Karpas-422 (cell line): ENCODE measurements at regions not wholly inside any gene's neighbourhood (a gene's known extent, or its start where the extent isn't known, plus 50 kb on each side); places are given as distances from the start of the nearest gene placed in this dataset.
A peak's percentile ranks its signal among the peaks of the same experiment; 100 is the strongest.

Experiments
- DNase-seq: peaks from one replicate; pipeline ENCODE4 v3.0.0-alpha.2; 2015
- H2AFZ ChIP-seq: fragments of 200-600 bp; sonication (generic); 2 replicates; pipeline ENCODE4 v1.6.1; 2014; ENCODE audit warnings: antibody characterized with exemption, low read length, mixed read lengths
- H3K27ac ChIP-seq: fragments of 200-600 bp; sonication (generic); 2 replicates; pipeline ENCODE4 v1.5.1; 2014; ENCODE audit warnings: mild to moderate bottlenecking, low read length, moderate library complexity
- H3K27me3 ChIP-seq: fragments of 200-600 bp; sonication (generic); 2 replicates; pipeline ENCODE4 v1.6.1; 2014; ENCODE audit warnings: low read length, mixed read lengths
- H3K36me3 ChIP-seq: fragments of 200-600 bp; sonication (generic); 2 replicates; pipeline ENCODE4 v1.6.1; 2014; ENCODE audit warnings: low read length, mixed read lengths; ENCODE audit not compliant: insufficient read depth
- H3K4me1 ChIP-seq: fragments of 200-600 bp; sonication (generic); 2 replicates; pipeline ENCODE4 v1.6.1; 2014; ENCODE audit warnings: mild to moderate bottlenecking, low read length, mixed read lengths
- H3K4me2 ChIP-seq: fragments of 200-600 bp; sonication (generic); 2 replicates; pipeline ENCODE4 v1.6.1; 2014; ENCODE audit warnings: low read length, low read depth, mild to moderate bottlenecking; ENCODE audit not compliant: poor library complexity, severe bottlenecking
- H3K4me3 ChIP-seq: fragments of 200-600 bp; sonication (generic); 2 replicates; pipeline ENCODE4 v1.5.1; 2014; ENCODE audit warnings: mild to moderate bottlenecking, antibody characterized with exemption, low read length, mixed read lengths
- H3K79me2 ChIP-seq: fragments of 200-600 bp; sonication (generic); 2 replicates; pipeline ENCODE4 v1.6.1; 2014; ENCODE audit warnings: mild to moderate bottlenecking, low read length, mixed read lengths
- H3K9ac ChIP-seq: fragments of 200-600 bp; sonication (generic); 2 replicates; pipeline ENCODE4 v1.6.0; 2014; ENCODE audit warnings: low read length
- H3K9me2 ChIP-seq: fragments of 200-600 bp; sonication (generic), shearing (Covaris generic); replicated peaks from 2 replicates; pipeline ENCODE4 v1.6.0; 2014; ENCODE audit warnings: mild to moderate bottlenecking, low read length, moderate library complexity; ENCODE audit not compliant: insufficient read depth
- H3K9me3 ChIP-seq: fragments of 300-700, 200-600 bp; sonication (generic); 2 replicates; pipeline ENCODE4 v1.6.1; 2014; ENCODE audit warnings: low read length, mixed read lengths
- H4K20me1 ChIP-seq: fragments of 200-600 bp; sonication (generic); 2 replicates; pipeline ENCODE4 v1.6.1; 2014; ENCODE audit warnings: mild to moderate bottlenecking, antibody characterized with exemption, low read length, low read depth; ENCODE audit not compliant: insufficient read depth

GRCh38 chr3:154013736-154014135 is 107.5 kb upstream of the ARHGEF26 start:
- Histone ChIP-seq H3K4me1 (no peaks in the 10 kb centered on the region), H3K4me2 (no peak overlapping the region)

GRCh38 chr3:154015307-154015706 is 105.9 kb upstream of the ARHGEF26 start:
- no peaks in the 10 kb centered on the region for H3K36me3 ChIP-seq
- no peak overlapping the region for H3K9ac ChIP-seq
- H3K9me3 ChIP-seq = no peaks in the 10 kb centered on the region
- H3K4me2 ChIP-seq = no peak overlapping the region
- no peaks in the 10 kb centered on the region for H3K79me2 ChIP-seq
- no peak for DNase-seq
- H3K4me1 ChIP-seq = no peaks in the 10 kb centered on the region
- no peaks in the 10 kb centered on the region for H3K9me2 ChIP-seq
- H3K27ac ChIP-seq = no peak overlapping the region
- no peaks in the 10 kb centered on the region for H4K20me1 ChIP-seq
- no peaks in the 10 kb centered on the region for H3K27me3 ChIP-seq
- H3K4me3 ChIP-seq = no peak overlapping the region
- no peak overlapping the region for H2AFZ ChIP-seq

More at GRCh38 chr3:154013736-154014135, 107.5 kb upstream of the ARHGEF26 start:
- Histone ChIP-seq H3K27ac (no peak overlapping the region), H3K4me3 (no peak overlapping the region), H3K36me3 (no peaks in the 10 kb centered on the region), H3K9me2 (no peaks in the 10 kb centered on the region), H3K9me3 (no peaks in the 10 kb centered on the region), H4K20me1 (no peaks in the 10 kb centered on the region), H3K79me2 (no peaks in the 10 kb centered on the region), H2AFZ (no peak overlapping the region), H3K9ac (no peak overlapping the region), H3K27me3 (no peaks in the 10 kb centered on the region)
- no peak for DNase-seq

GRCh38 chr3:154018100-154018696 is 103.0 kb upstream of the ARHGEF26 start:
- DNase-seq = peak; percentile 77
- no peak overlapping the region for H3K27ac ChIP-seq
- no peaks in the 10 kb centered on the region for H4K20me1 ChIP-seq
- H3K9me2 ChIP-seq = no peaks in the 10 kb centered on the region
- H3K4me1 ChIP-seq = no peaks in the 10 kb centered on the region
- no peaks in the 10 kb centered on the region for H3K9me3 ChIP-seq
- no peaks in the 10 kb centered on the region for H3K36me3 ChIP-seq
- H3K27me3 ChIP-seq = no peaks in the 10 kb centered on the region
- no peak overlapping the region for H2AFZ ChIP-seq
- no peak overlapping the region for H3K9ac ChIP-seq
- no peaks in the 10 kb centered on the region for H3K79me2 ChIP-seq
- no peak overlapping the region for H3K4me2 ChIP-seq
- no peak overlapping the region for H3K4me3 ChIP-seq

- H3K4me1 ChIP-seq = no peaks in the 10 kb centered on the region
- no peak overlapping the region for H3K4me2 ChIP-seq
- no peak overlapping the region for H3K4me3 ChIP-seq
- H4K20me1 ChIP-seq = no peaks in the 10 kb centered on the region
- no peaks in the 10 kb centered on the region for H3K79me2 ChIP-seq
- no peak overlapping the region for H3K27ac ChIP-seq
- no peak overlapping the region for H2AFZ ChIP-seq
- DNase-seq = no peak
- H3K27me3 ChIP-seq = no peaks in the 10 kb centered on the region; the same call in 1 of the 2 replicates
- H3K9me2 ChIP-seq = no peaks in the 10 kb centered on the region
- no peaks in the 10 kb centered on the region for H3K36me3 ChIP-seq
- H3K9ac ChIP-seq = no peak overlapping the region
- no peaks in the 10 kb centered on the region for H3K9me3 ChIP-seq
Measured at GRCh38 chr3:154022606-154023005, 98.6 kb upstream of the ARHGEF26 start.

GRCh38 chr3:154023148-154023547 is 98.0 kb upstream of the ARHGEF26 start:
- Histone ChIP-seq H3K9ac (no peak overlapping the region), H4K20me1 (no peaks in the 10 kb centered on the region), H3K4me1 (no peaks in the 10 kb centered on the region), H3K4me2 (no peak overlapping the region), H3K79me2 (no peaks in the 10 kb centered on the region), H3K27me3 (no peaks in the 10 kb centered on the region; the same call in 1 of the 2 replicates), H3K9me3 (no peaks in the 10 kb centered on the region), H2AFZ (no peak overlapping the region), H3K27ac (no peak overlapping the region), H3K9me2 (no peaks in the 10 kb centered on the region), H3K4me3 (no peak overlapping the region), H3K36me3 (no peaks in the 10 kb centered on the region)
- no peak for DNase-seq

- no peaks in the 10 kb centered on the region for H3K36me3 ChIP-seq
- no peaks in the 10 kb centered on the region for H3K4me1 ChIP-seq
- H3K9me2 ChIP-seq = no peaks in the 10 kb centered on the region
- no peaks in the 10 kb centered on the region for H3K9me3 ChIP-seq
- no peak overlapping the region for H3K4me2 ChIP-seq
- H2AFZ ChIP-seq = no peak overlapping the region
- H3K79me2 ChIP-seq = no peaks in the 10 kb centered on the region
- DNase-seq = no peak
- H4K20me1 ChIP-seq = no peaks in the 10 kb centered on the region
- H3K9ac ChIP-seq = no peak overlapping the region
- no peak overlapping the region for H3K27ac ChIP-seq
- H3K4me3 ChIP-seq = no peak overlapping the region
- H3K27me3 ChIP-seq = no peaks in the 10 kb centered on the region; the same call in 1 of the 2 replicates
Measured at GRCh38 chr3:154025007-154025406, 96.2 kb upstream of the ARHGEF26 start.

- H3K36me3 ChIP-seq = no peaks in the 10 kb centered on the region
- no peaks in the 10 kb centered on the region; the same call in 1 of the 2 replicates for H3K27me3 ChIP-seq
- H4K20me1 ChIP-seq = no peaks in the 10 kb centered on the region
- H2AFZ ChIP-seq = no peak overlapping the region
- DNase-seq = no peak
- H3K27ac ChIP-seq = no peak overlapping the region
- no peaks in the 10 kb centered on the region for H3K79me2 ChIP-seq
- H3K4me3 ChIP-seq = no peak overlapping the region
- H3K9me2 ChIP-seq = no peaks in the 10 kb centered on the region
- H3K9me3 ChIP-seq = no peaks in the 10 kb centered on the region
- no peak overlapping the region for H3K9ac ChIP-seq
- H3K4me2 ChIP-seq = no peak overlapping the region
- no peaks in the 10 kb centered on the region for H3K4me1 ChIP-seq
Measured at GRCh38 chr3:154029926-154030325, 91.3 kb upstream of the ARHGEF26 start.

- no peaks in the 10 kb centered on the region for H3K9me3 ChIP-seq
- no peaks in the 10 kb centered on the region for H3K4me1 ChIP-seq
- H3K27me3 ChIP-seq = no peaks in the 10 kb centered on the region
- DNase-seq = no peak
- no peaks in the 10 kb centered on the region for H4K20me1 ChIP-seq
- H3K9ac ChIP-seq = no peak overlapping the region
- no peak overlapping the region for H3K27ac ChIP-seq
- H3K4me2 ChIP-seq = no peak overlapping the region
- no peak overlapping the region for H2AFZ ChIP-seq
- H3K36me3 ChIP-seq = no peaks in the 10 kb centered on the region
- no peaks in the 10 kb centered on the region for H3K79me2 ChIP-seq
- no peak overlapping the region for H3K4me3 ChIP-seq
- no peaks in the 10 kb centered on the region for H3K9me2 ChIP-seq
Measured at GRCh38 chr3:154034797-154035330, 86.3 kb upstream of the ARHGEF26 start.
